ENCODE measurements at regions not wholly inside any gene's neighbourhood (a gene's known extent, or its start where the extent isn't known, plus 50 kb on each side); places are given as distances from the start of the nearest gene placed in this dataset.

- no peak for DNase-seq (ENCODE audit: low read depth in 2 of 2)
Measured at GRCh38 chr22:48551061-48551460, 1276.6 kb downstream of the BRD1 start.

- no peak for DNase-seq (ENCODE audit: low read depth in 2 of 2)
Measured at GRCh38 chr22:48548391-48548790, 1279.3 kb downstream of the BRD1 start.

DNA sequence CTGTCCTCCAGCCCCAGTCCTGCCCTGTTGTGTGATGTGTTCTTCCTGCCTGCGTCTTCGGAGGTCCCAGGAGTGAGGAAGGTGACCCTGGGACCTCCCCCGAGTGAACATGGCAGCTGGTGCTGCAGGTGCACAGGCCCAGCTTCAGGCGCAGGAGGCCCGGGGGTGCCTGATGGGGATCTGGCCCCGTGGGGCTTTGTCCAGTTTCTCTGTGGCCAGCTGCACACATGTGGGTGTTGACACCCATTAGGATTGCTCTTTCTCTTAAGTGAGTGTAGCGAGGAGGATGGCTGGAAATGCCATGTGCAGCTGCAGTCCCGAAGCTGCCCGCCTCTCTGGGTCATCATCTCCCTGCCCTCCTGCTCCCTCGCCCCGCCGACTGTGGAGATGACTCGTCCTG, 1279.7 kb downstream of the BRD1 start:
- no peak for DNase-seq (ENCODE audit: low read depth in 2 of 2)

GRCh38 chr22:48546653-48547424, 1280.8 kb downstream of the BRD1 start:
- no peak for DNase-seq (ENCODE audit: low read depth in 2 of 2)

GRCh38 chr22:48545987-48546386, 1281.7 kb downstream of the BRD1 start:
- no peak for DNase-seq (ENCODE audit: low read depth in 2 of 2)

GRCh38 chr22:48541401-48542098, 1286.1 kb downstream of the BRD1 start:
- no peak for DNase-seq (ENCODE audit: low read depth in 2 of 2)

DNA sequence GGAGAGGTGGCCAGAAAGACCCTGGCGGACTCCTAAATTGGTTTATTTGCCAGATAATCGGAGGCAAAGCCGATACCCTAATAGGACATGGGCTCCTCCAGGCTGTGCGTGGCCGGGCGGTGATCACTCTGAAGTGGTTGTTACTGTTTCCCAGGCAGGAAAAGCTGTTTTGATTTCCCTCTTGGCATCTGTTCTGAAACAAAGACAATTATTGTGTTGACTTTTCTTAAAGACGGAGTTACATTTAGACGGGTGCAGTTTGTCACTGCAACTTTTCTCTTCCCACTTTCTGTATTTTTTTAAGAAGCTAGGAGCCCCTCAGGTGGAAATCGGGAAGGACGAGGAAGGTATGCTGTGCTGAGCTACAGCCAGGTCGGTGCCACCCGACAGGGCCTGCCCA, 1288.4 kb downstream of the BRD1 start:
- no peak for DNase-seq (ENCODE audit: low read depth in 2 of 2)

GRCh38 chr22:48538291-48538820, 1289.3 kb downstream of the BRD1 start:
- no peak for DNase-seq (ENCODE audit: low read depth in 2 of 2)

GRCh38 chr22:48537343-48537680, 1290.4 kb downstream of the BRD1 start:
- no peak for DNase-seq (ENCODE audit: low read depth in 2 of 2)

DNA sequence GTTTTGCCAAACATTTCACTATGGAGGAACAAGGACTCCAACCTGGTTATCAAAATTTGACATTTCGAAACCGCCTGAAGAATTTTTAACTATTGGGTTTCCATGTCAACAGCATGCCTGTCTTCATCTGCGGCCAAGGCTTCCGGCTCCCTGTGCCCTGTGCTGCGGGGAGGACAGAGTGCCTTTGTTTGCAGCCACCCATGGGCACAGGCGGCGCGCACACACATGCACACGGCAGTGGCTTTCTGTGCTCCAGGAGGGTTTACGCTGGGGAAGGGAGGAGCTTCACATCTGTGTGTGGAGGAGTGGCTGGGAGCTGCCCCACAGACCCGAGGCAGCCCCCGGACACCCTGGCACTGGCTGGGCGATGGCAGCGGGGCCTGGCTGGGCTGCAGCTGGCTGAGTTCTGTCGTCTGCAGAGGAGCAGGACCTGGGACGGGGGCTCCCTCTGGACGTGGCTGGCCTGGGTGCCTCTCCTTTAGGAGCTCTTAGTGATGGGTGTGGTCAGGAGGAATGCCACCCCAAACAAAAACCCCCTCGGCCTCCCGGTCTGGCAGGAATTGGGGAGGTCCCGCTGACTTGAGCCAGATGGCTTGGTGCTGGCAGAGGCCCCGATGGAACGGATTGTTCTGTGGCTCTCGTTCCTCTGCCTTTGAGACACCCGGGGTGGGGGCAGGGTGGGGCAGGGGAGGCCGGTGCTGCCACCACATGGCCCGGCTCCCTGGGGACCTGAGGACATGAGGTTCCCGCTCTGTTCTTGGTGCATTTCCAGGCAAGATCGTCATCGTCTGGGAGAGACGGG, 1290.9 kb downstream of the BRD1 start:
- no peak for DNase-seq (ENCODE audit: low read depth in 2 of 2)

- no peak for DNase-seq (ENCODE audit: low read depth in 2 of 2)
Measured at GRCh38 chr22:48535868-48536540, 1291.7 kb downstream of the BRD1 start.

- no peak for DNase-seq (ENCODE audit: low read depth in 2 of 2)
Measured at GRCh38 chr22:48534395-48534958, 1293.2 kb downstream of the BRD1 start.

DNA sequence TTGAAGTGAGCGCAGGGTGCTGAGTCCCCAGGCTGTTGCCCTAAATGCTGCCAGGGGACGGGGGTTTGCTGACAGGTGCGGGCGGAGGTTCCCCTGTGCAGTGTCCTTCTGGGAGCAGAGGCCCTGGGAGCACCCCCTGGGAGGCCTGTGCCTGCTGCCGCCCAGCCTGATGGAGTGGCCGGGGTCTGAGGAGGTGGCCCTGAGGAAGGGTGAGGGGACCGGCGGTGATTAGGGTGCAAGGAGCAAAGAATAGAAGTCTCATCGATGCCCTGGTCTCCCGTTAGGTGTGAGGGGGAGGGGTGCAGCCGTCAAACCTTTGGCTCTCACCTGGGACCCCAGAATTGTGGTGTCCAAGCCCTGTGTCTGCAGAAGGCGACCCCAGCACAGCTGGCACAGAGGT, 1294.7 kb downstream of the BRD1 start:
- no peak for DNase-seq (ENCODE audit: low read depth in 2 of 2)

DNA sequence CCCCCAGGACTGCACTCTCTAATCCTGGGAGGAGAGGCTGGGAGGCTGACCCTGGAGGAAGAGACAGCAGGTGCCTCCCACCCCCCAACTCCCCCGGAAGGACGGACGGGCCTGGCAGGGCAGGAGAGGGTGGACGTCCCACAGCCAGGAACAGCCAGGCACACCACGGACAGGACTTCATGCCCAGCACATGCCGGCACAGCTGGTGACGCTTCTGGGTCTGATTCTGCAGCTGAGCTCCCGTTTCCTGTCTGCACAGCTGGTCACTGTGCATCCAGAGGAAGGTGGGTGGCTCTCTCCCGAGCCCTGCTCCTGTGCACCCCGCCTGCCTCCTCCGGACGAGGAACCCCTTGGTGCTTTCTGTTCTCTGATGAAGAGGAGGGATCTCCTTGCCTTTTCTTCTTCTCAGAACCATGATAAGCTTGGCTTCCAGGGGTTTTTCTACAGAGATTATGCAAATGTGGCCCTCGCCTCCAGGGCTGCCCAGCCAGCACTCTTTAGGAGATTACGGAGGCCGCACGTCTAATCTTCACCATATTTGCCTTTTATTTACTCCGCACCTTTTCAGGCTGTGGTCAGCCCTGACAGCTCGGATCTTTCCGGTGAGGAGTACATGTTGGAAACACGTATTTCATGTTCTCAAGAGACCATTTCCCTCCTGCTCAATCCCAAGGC, 1295.8 kb downstream of the BRD1 start:
- DNase-seq (ENCODE audit: low read depth in 2 of 2) = no peak

DNA sequence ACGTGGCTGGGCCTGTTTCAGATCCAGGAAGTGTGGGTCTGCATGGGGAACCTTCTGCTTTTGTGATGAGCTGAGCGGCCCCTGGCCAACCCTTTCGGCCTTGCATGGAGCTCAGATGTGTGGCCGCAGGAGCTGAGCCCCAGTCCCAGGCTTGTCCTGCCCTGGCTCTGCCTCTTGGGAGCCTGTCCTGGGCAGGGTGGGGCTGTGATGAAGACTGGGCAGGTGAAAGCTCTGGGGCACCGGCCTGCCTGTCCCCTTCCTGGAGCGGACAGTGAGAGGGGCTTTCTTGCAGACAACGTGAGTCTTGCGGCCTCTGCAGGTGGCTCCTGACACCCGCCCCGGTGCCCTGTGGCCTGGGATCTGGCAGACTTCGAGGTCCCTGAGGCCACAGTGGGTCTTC, 1296.6 kb downstream of the BRD1 start:
- DNase-seq (ENCODE audit: low read depth in 2 of 2) = no peak

- no peak for DNase-seq (ENCODE audit: low read depth in 2 of 2)
Measured at GRCh38 chr22:48530666-48531065, 1297.0 kb downstream of the BRD1 start.

- no peak for DNase-seq (ENCODE audit: low read depth in 2 of 2)
Measured at GRCh38 chr22:48528221-48528915, 1299.3 kb downstream of the BRD1 start.

- no peak for DNase-seq (ENCODE audit: low read depth in 2 of 2)
Measured at GRCh38 chr22:48523761-48524160, 1303.9 kb downstream of the BRD1 start.

- no peak for DNase-seq (ENCODE audit: low read depth in 2 of 2)
Measured at GRCh38 chr22:48523091-48523490, 1304.6 kb downstream of the BRD1 start.

DNA sequence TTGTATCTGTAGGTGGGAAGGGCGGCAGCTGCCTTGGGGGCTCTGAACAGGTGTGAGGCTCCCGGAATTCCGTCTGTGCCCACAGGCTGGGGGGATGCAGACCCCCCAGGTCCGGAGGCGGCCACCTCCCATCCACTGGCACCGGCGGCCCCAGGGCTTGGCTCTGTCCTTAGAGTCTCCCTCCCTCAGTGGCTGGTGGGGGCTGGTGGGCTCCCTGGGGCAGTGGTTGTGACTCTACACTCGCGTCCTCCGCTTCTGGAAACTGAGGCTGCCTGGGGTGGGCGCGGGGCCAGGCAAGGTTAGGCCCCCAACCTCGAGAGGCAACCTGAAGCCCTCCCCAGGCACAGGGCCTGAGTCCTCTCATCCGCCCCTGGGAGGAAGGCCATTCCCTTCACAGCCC, 1305.4 kb downstream of the BRD1 start:
- no peak for DNase-seq (ENCODE audit: low read depth in 2 of 2)
